SW480 (cell line): ENCODE measurements at regions not wholly inside any gene's neighbourhood (a gene's known extent, or its start where the extent isn't known, plus 50 kb on each side); places are given as distances from the start of the nearest gene placed in this dataset.
"Not testable (repeated sequence)": the region's sequence is repeated elsewhere in the genome, so short reads cannot be mapped to it uniquely, and the experiment has no call there.

ENCODE experiments used
- DNase-seq: peaks from one replicate; pipeline ENCODE4 v3.0.0-alpha.2; 2016; ENCODE audit warnings: low spot score

DNA sequence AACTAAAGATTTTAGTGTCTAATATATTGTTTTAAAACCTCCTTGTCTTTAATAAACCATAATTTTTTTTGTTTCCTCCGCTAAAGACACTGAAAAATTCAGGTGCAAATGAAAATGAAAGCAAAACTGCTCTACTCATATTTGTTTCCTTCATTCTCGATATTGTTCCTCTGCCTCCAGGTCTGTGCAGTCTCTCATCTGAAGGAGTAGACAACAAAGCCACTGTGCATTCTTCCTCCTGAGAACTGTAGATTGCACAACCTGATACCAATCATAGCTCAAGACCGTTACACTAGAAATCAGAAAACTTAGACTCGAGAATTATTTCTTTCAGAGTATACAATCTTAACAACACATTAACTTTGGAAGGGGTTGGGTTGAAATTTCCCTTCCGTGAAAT lies 373.1 kb upstream of the CXADR start:
- no peak for DNase-seq

DNA sequence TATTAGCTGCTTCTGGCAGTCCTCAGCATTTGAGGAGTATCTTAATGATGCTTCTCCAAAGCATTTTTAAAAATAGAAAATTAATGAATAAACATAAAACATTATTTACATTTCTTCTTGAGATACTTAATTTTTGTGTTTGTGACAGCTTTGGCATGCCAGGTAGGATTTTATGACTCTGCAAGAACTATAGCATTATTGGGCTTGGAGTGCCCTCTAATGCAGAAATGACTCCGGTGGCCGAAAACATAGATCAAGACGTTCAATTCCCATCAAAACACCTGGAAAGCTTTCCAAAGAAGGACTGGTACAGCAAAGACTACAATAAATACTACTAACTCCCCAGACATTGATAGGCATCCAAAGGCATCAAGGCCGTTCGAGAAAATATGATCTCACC lies 366.4 kb upstream of the CXADR start:
- DNase-seq, result no peak

DNA sequence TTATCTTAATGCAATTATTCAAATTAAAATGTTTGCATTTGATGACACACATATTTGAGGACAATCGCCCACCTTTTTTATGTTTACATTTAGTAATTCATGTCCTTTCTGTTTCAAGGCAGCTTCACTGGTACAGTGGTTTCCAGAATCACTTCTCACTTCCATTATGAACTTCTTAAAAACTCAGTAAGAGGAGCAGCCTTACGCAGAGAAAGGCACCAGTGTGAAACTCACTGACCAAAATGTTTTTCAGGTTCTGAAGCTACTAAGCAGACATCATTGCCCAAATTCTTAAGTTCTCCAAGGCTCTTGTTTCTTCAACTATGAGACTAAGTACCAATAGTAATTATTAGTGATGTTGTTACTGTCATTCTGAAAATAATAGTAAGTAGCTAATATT lies 353.1 kb upstream of the CXADR start:
- DNase-seq, result no peak

DNA sequence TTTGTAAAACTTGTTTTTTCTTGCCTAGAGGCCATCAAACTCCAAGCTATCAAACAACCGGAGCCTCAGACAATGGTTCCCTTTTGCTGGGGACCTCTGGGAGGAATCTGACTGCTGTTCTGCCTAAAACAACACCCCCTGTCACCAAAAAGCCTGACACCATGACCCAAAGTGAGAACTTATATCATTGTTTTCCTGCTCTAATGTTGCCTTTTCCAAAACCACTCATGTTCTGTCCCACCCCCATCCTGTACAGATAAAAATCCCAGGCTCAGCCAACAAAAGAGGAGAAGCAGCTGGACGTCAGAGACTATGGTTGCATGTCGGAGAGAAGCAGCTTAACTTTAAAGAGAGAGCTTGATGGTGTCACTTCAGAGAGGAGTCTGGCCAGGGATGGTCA lies 327.2 kb upstream of the CXADR start:
- no peak for DNase-seq

DNA sequence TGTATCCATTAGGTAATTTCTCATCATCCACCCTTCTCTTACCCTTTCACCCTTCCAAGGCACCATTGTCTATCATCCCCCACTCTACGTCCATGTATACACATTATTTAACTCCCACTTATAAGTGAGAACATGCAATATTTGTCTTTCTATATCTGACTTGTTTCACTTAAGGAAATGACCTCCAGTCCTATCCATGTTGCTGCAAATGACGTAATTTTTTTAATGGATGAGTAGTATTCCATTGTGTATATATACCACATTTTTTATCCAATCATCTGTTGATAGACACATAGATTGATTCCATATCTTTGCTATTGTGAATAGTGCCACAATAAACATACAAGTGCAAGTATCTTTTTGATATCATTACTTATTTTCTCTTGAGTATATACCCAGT lies 322.9 kb upstream of the CXADR start:
- no peak for DNase-seq

DNA sequence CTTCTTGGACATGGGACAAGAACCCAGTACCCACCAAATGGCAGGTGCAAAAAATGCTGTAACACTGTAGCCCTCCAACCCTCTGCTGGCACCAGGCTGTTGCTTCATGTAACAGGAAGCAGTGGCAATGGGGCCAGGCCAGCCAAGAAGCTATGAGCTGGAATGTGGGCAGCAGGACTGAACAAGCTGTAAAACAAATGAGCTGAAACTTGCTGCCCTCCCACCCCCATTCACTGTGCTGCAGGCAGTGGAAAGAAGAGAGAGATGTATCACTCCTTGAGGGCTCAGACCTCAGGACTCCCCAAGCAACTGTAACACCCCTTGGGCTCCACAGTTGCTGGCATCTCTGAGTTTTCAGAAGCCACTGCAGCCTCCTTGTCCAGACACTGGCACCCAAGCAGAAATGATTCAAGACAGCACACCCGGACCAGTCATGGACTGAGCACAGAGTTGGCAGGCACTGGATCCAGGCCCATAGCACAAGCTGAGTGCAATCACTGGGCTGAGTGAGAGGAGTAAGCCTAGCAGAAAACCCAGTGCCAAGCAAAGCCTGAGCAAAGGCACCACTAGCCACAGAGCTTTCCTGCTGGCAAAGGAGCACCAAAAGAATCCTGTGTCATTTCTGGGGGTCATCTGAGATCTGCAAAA lies 321.4 kb upstream of the CXADR start:
- no peak for DNase-seq

DNA sequence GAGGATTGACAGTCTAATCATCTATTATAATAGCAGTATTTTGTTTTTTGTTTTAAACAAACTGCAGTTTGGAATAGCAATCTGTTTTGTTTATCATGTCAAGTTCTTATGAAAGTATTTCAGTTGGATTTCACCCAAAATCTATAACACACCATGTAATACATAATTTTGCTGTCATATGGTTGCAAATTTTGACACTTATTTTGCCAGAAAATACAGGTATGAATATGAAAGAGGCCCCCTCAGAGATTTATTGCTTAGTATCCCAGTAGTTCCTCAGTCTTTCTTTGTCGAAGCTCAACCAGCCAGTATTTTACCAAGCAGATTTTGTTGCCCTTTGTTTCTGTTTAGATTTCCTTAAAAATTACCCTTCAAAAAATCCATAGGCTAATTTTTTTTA lies 317.5 kb upstream of the CXADR start:
- no peak for DNase-seq

DNA sequence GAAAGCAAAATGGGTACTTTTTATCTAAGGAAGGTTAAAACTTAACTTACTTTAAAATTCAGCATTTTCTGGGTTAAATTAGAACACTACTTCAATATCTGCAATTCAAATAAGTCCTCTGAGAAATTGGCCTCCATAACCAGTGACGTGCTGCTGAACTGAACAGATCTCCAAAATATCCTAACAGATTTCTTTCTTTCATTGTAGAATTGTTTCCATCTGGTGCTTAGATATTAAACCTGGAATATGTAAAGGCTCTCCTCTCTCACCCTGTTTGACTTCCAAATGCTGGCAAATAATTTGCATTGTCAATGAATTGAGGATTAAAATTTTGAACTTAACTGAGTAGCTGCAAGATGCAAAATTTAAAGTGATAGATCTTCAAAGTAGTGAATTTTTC lies 316.9 kb upstream of the CXADR start:
- DNase-seq, result no peak

DNA sequence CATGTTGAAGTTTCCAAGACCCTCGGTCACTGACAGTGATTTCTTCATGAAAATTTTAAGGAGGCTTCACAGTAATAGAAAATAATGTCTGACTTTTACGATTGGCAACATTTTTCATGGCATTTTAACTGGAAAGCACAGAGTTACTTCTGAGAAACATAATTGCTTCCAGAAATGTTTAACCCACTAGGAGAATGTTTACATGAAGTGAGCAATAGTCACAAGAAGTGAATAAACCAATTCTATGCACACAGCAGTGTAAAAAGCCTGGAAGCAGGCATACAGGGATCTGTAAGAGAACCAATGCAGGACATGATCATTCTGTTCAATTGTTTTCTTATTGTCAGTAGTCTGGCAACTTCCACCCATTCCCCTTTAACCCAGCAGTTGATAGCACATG lies 316.2 kb upstream of the CXADR start:
- DNase-seq, result no peak

DNA sequence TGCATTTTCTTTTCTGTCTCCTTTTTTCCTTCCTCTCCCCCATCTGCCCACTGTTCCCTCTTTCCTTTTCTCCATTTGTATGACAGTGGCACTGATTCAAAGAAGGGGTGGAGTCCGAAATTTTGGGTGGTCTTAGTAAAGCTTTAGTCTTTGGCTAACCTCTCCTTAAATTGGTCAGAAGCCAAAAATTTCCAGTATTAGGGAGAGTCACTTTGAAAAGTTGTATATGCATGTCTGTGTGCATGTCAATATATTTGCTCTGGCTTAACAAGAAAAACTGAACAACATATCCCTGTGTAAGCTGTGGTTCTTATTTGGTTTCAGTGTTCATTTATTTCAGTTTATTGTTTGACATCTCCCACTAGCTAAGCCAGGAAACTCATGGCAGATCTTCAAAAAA lies 314.8 kb upstream of the CXADR start:
- DNase-seq, result no peak

DNA sequence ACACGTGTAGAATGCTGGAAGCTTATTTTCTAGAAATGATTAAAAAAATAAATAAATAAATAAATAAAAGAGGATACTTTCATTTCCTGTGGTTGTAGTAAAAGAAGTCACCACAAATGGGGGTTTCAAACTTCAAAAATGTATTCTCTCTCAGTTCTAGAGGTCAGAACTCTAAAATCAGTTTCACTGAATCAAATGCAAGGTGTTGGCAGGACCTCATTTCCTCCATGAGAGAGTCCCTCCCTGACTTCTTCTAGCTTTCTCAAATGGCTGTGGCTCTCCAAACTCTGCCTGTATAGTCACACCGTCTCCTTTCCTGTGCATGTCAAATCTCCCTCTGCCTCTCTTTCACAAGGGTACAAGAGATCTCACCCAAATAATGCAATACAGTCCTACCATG lies 312.6 kb upstream of the CXADR start:
- no peak for DNase-seq

DNA sequence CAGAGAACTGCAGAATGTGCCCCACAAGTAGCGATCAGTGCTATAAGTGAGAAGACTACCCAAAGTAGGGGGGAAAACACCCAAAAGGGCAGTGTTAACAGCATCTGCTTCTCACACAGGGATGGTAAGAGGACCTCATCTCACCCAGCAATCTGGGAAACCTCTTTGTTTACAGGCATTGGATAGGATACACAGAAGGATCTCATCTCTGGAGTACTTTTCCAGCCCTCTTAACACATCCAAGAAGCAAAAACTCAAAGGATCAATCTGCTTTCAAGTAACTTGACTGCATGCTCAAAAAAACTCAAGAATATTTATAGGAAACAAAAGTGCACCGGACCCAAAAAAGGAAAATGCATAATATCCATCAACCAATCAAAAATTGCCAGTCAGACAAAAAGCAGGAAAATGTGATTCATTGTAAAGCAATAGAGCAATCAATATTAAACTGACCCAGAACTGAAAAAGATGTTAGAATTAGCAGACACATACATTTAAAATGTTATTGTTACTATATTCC lies 311.0 kb upstream of the CXADR start:
- DNase-seq, result no peak

DNA sequence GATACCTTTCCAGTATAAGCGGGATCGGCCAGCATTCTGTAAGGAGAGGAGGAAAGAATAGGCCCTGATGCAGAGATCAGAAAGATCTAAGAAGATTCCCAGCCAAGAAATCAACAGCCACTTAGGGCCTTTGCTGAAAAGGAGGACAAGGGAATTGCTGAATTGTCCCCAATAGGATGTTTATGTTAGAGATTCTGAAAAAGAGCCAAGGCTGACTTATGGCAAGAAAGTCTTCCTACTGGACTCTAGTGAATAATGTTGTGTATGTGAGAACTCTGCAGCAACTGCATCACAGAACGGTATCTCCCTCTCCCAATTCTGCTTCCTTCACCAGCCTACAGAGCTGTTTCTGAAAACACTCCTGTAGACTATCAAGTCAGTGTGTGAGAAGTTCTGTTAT lies 298.0 kb upstream of the CXADR start:
- DNase-seq, result no peak

DNA sequence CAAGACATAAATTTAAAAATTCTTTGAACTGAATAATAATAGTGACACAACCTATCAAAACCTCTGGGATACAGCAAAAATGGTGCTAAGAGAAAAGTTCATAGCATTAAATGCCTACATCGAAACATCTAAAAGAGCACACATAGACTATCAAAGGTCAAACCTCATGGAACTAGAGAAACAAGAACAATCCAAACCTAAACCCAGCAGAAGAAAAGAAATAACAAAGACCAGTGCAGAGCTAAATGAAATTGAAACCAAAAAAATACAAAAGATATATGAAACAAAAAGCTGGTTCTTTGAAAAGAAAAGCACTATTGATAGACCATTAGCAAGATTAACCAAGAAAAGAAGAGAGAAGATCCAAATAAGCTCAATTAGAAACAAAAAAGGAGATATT lies 293.8 kb upstream of the CXADR start:
- not testable (repeated sequence) for DNase-seq

DNA sequence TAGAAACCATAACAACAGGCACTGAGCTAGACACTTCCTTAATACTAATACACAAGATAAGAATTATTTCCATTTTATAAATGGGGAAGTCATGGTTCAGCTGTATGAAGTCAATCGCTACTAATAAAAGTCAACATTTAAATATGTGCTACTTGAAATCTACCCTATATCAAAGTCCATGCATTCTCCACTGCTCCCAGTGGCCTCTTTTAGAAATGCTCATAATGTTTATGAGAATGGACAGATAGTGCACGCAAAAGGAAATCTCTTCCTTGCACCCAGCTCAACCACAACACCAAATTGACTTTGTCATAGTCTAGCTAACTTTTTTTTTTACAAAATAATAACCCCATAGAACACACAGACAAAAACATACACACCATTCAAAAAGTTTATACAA lies 281.7 kb upstream of the CXADR start:
- peak; percentile 5 for DNase-seq

DNA sequence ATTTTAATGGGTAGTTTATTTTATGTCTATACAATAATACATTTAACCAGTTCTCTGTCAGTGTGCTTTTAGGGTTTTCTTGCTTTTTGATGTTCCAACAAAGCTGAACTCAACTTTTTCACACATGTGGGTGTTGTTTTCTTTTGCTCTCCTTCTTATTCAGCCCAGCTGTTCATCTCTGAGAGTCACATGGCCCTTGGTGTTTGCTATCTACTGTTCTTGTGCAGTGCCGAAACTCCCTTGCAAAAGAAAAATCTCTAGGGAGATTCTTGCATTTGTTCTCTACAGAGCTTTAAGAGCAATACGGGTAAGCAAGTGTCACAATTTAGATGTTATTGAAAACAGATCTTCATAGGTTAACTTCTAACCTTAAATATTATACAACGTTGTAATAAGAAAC lies 281.1 kb upstream of the CXADR start:
- DNase-seq, result no peak

DNA sequence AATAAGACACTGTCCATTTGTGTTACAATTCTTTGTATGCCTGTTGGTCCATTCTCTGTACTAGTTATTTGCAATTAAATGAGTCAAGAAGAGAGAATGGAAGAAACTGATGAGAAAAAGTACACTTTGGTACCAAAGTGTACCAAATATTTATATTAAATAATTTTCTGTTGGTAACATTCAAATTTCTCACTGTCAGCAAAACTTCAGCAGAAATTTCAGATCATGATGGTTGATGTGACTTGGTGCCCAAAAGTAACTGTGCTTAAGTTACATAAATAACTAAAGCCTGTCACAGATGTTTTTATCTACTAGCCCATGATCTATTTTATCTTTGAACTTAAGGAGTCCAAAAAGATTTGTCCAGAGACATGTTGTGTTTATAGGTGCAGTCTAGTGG lies 274.4 kb upstream of the CXADR start:
- no peak for DNase-seq

DNA sequence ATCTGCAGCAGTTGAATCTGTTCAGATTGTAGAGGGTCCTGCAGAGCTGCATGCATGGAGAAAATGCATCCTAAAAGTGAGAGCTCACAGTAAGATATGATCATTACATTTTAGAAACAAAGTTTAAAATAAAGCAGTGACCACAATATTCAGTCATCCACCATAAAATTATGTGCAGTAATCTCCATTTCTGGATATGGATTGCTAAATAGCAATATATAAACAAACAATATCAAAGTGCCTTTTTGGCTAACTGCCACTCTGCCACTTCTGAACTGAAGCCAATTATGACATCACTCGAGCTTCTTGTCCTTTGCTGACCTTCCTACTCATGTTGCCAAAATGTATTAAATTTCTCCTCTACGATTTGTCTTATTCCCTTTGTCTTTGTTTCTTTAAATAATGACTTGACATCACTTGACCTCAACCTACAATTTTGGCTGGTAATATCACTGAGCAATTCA lies 262.0 kb upstream of the CXADR start:
- no peak for DNase-seq

DNA sequence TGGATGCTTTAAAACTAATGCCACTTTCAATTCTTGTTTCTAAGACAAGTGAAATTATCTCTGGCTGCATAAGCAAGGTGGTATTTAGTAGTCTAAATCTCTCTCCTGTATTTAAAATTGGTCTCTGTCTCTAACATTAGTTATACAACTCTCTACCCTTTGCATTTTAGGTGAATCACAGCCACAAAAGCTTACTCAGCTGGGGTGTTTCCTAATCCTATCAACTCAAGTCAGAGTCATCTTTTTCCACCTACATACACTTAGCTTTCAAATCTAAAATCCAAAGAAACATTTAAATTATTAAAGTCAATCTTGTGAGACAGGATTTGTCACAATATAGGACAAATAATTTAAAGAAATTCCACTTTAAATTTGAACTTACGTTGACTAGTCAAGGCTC lies 255.1 kb upstream of the CXADR start:
- DNase-seq, result no peak

DNA sequence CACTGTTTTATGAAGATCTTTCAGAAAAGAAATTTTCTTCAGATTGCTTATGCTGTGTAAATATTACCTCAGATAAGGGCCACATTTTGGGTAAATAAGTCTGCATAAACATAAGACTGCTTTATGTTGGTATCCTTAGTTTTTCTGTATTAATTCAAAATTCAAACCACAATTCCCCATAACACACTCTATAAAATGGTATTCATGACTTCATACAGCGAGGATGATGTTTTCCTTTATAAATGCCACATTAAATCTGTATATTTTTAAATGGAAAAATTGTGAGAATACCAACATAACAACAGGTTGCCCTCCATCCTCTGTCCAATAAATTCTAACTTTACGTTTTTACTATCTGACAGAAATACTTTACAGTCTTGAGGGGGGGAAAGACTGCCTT lies 248.7 kb upstream of the CXADR start:
- DNase-seq, result no peak

DNA sequence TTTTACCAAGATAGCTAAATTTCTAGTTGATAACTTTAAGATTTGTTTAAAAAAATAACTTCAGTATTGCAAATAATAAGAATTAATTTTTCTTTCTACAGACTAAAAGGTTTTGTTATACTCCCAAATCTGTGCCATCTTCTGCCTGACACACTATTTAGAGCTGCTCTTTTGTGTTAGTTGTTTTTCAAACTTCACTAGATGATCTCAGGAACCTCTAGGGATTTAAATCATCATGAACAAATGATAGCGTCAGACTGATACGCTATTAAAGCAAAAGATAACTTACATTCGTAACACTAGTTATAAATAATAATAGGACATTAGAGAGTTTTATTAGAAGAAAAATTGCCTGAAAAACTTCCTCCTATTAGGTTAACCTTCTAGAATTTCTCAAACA lies 243.1 kb upstream of the CXADR start:
- no peak for DNase-seq

DNA sequence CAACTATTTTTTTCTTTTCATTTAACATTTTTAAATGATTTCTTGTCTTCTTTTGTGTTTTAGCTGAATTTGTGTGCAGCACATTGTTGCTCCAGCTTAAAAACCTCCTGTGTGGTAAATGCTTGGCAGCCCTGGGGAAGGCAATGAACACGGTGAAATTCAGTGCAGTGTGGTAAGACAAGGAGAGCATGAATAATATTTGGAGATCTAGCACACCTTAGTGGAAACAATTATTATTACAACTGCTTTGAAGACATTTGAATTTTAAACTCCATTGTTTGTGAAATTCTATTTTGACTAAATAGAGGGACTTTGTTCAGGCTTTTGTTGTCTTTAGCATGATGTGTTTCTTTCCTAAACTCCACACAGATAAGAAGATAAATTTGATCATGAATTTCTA lies 242.6 kb upstream of the CXADR start:
- peak; percentile 70 for DNase-seq

DNA sequence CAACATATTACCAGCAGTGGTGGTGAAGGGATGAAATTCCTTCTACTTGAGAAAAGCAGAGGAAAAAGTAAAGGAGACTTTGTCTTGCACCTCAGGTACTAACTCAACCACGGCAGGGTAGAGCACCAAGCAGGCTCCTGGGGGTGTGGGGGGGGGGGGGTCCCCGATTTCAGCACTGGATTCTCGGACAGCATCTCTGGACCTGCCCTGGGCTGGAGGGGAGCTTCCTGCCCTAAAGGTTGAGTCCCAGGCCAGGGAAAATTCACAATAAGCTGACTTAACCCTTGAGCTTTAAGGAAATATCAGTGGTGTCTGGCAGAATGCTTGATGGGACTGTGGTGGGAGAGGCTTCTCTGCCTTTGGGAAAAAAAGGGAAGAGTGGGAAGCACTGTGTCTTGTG lies 233.2 kb upstream of the CXADR start:
- DNase-seq, result no peak

DNA sequence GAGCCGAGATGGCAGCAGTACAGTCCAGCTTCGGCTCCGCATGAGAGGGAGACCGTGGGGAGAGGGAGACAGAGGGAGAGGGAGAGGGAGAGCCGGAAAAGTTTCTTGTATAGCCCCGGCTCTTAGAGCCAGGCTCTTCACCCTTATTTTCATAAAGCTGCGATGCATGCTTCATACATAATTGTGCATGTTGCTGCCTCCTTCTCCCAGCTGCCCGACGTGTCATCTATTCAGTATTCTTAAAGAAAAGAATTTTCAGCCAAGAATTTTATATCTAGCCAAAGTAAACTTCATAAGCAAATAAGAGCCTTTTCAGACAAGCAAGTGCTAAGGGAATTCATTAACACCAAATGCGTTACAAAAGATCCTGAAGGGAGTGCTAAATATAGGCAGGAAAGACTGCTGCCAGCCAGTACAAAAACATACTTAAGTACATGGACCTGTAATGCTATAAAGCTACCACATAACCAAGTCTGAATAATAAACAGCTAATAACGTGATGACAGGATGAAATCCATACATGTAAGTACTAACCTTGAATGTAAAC lies 219.8 kb upstream of the CXADR start:
- not testable (repeated sequence) for DNase-seq
